Activated gamma-delta T cell treated with Interleukin-2 at 50 U/mL for 16 hours (primary cell): ENCODE measurements at regions not wholly inside any gene's neighbourhood (a gene's known extent, or its start where the extent isn't known, plus 50 kb on each side); places are given as distances from the start of the nearest gene placed in this dataset.
"Not testable (repeated sequence)": the region's sequence is repeated elsewhere in the genome, so short reads cannot be mapped to it uniquely, and the experiment has no call there.

Source experiments
- DNase-seq: peaks from one replicate; pipeline ENCODE4 v3.0.0-alpha.2; 2020

GRCh38 chr3:72086743-72087087, 301.8 kb upstream of the PROK2 start:
- DNase-seq: no peak

GRCh38 chr3:72086042-72086742, 301.2 kb upstream of the PROK2 start:
- DNase-seq: no peak

GRCh38 chr3:72085036-72085435, 300.1 kb upstream of the PROK2 start:
- no peak for DNase-seq

GRCh38 chr3:72082776-72083462, 298.0 kb upstream of the PROK2 start:
- DNase-seq: no peak

GRCh38 chr3:72082186-72082715, 297.3 kb upstream of the PROK2 start:
- DNase-seq: no peak

GRCh38 chr3:72081471-72082185, 296.7 kb upstream of the PROK2 start:
- no peak for DNase-seq

- DNase-seq: no peak
Measured at GRCh38 chr3:72080800-72081199, 295.9 kb upstream of the PROK2 start.

- DNase-seq: no peak
Measured at GRCh38 chr3:72080095-72080494, 295.1 kb upstream of the PROK2 start.

GRCh38 chr3:72079369-72079872, 294.5 kb upstream of the PROK2 start:
- DNase-seq: no peak

GRCh38 chr3:72078676-72079368, 293.9 kb upstream of the PROK2 start:
- no peak for DNase-seq

- no peak for DNase-seq
Measured at GRCh38 chr3:72077473-72078259, 292.7 kb upstream of the PROK2 start.

- not testable (repeated sequence) for DNase-seq
Measured at GRCh38 chr3:72075848-72076247, 290.9 kb upstream of the PROK2 start.

- no peak for DNase-seq
Measured at GRCh38 chr3:72071624-72072023, 286.7 kb upstream of the PROK2 start.

GRCh38 chr3:72070005-72070404, 285.1 kb upstream of the PROK2 start:
- DNase-seq: no peak

GRCh38 chr3:72069543-72069942, 284.6 kb upstream of the PROK2 start:
- no peak for DNase-seq

- DNase-seq: no peak
Measured at GRCh38 chr3:72068621-72069020, 283.7 kb upstream of the PROK2 start.

- no peak for DNase-seq
Measured at GRCh38 chr3:72067721-72068120, 282.8 kb upstream of the PROK2 start.

- DNase-seq: no peak
Measured at GRCh38 chr3:72065872-72066641, 281.1 kb upstream of the PROK2 start.

- no peak for DNase-seq
Measured at GRCh38 chr3:72065236-72065635, 280.3 kb upstream of the PROK2 start.

- DNase-seq: not testable (repeated sequence)
Measured at GRCh38 chr3:72064727-72065126, 279.8 kb upstream of the PROK2 start.

- DNase-seq: no peak
Measured at GRCh38 chr3:72062017-72062416, 277.1 kb upstream of the PROK2 start.
